AG09319 (cell line): ENCODE measurements at regions not wholly inside any gene's neighbourhood (a gene's known extent, or its start where the extent isn't known, plus 50 kb on each side); places are given as distances from the start of the nearest gene placed in this dataset.

Source experiments
- DNase-seq: peaks from one replicate; pipeline ENCODE4 v3.0.0-alpha.2; 2010; ENCODE audit warnings: low read depth; ENCODE audit errors: extremely low read depth
- CTCF ChIP-seq: IDR thresholded peaks from 2 replicates; pipeline ENCODE4 v1.5.1; 2011; ENCODE audit warnings: low read depth, mild to moderate bottlenecking, inconsistent platforms, low read length, moderate library complexity

- no peak for DNase-seq
- no peak for TF ChIP-seq CTCF
Measured at GRCh38 chr3:34531156-34531555, 732.7 kb downstream of the PDCD6IP start.

- no peak for DNase-seq
- TF ChIP-seq CTCF = no peak
Measured at GRCh38 chr3:34533451-34533850, 735.0 kb downstream of the PDCD6IP start.

GRCh38 chr3:34534013-34534412, 735.6 kb downstream of the PDCD6IP start:
- no peak for DNase-seq
- no peak for TF ChIP-seq CTCF

GRCh38 chr3:34544136-34544535, 745.7 kb downstream of the PDCD6IP start:
- TF ChIP-seq CTCF = no peak
- DNase-seq = no peak

GRCh38 chr3:34547297-34547920, 749.0 kb downstream of the PDCD6IP start:
- DNase-seq = no peak
- no peak for TF ChIP-seq CTCF

GRCh38 chr3:34567266-34567665, 768.8 kb downstream of the PDCD6IP start:
- no peak for TF ChIP-seq CTCF
- no peak for DNase-seq

- DNase-seq = no peak
- TF ChIP-seq CTCF = no peak
Measured at GRCh38 chr3:34568766-34569165, 770.3 kb downstream of the PDCD6IP start.
